SK-N-SH (cell line): ENCODE measurements at regions not wholly inside any gene's neighbourhood (a gene's known extent, or its start where the extent isn't known, plus 50 kb on each side); places are given as distances from the start of the nearest gene placed in this dataset.

Source experiments
- CTCF ChIP-seq: fragments of 200-600 bp; sonication (generic); IDR thresholded peaks from 2 replicates; pipeline ENCODE4 v1.6.1; 2017; ENCODE audit warnings: antibody characterized with exemption, mild to moderate bottlenecking, moderate library complexity
- EP300 ChIP-seq, 2 experiments: IDR thresholded peaks; 2 replicates each; pipeline versions ENCODE4 v1.4.0 to v1.6.1; 2012; ENCODE audit warnings: borderline replicate concordance in 1 of 2, low read depth in 1 of 2, low read length in 1 of 2
- FOXM1 ChIP-seq: IDR thresholded peaks from 2 replicates; pipeline ENCODE4 v1.4.0; 2012; ENCODE audit warnings: low read depth, mild to moderate bottlenecking
- MAX ChIP-seq: IDR thresholded peaks from 2 replicates; pipeline ENCODE4 v1.4.0; 2012; ENCODE audit warnings: low read depth
- MXI1 ChIP-seq: IDR thresholded peaks from 2 replicates; pipeline ENCODE4 v1.6.1; 2012; ENCODE audit warnings: mild to moderate bottlenecking, low read depth, low read length, improper control_type of control experiment
- NFIC ChIP-seq: IDR thresholded peaks from 2 replicates; pipeline ENCODE4 v1.4.0; 2012; ENCODE audit warnings: borderline replicate concordance
- NRF1 ChIP-seq: IDR thresholded peaks from 2 replicates; pipeline ENCODE4 v1.6.1; 2012; ENCODE audit warnings: low read depth, mild to moderate bottlenecking, low read length
- POLR2AphosphoS5 ChIP-seq: IDR thresholded peaks from 2 replicates; pipeline ENCODE4 v1.6.1; 2012; ENCODE audit warnings: low read depth, low read length
- RAD21 ChIP-seq: IDR thresholded peaks from 2 replicates; pipeline ENCODE4 v1.6.1; 2012; ENCODE audit warnings: mild to moderate bottlenecking, low read length
- SIN3A ChIP-seq: IDR thresholded peaks from 2 replicates; pipeline ENCODE4 v1.6.1; 2012; ENCODE audit warnings: low read depth, mild to moderate bottlenecking, low read length, moderate library complexity, borderline replicate concordance
- SMC3 ChIP-seq: IDR thresholded peaks from 2 replicates; pipeline ENCODE4 v1.6.1; 2012; ENCODE audit warnings: low read depth, low read length, improper control_type of control experiment
- TAF1 ChIP-seq: IDR thresholded peaks from 2 replicates; pipeline ENCODE4 v1.6.1; 2012; ENCODE audit warnings: low read depth, mild to moderate bottlenecking, low read length, moderate library complexity, borderline replicate concordance
- YY1 ChIP-seq: IDR thresholded peaks from 2 replicates; pipeline ENCODE4 v1.4.0; 2012; ENCODE audit warnings: low read depth, mild to moderate bottlenecking
- TF ChIP-seq, protein P1 (sequence below): IDR thresholded peaks from 2 replicates; pipeline ENCODE4 v1.4.0; 2012; ENCODE audit warnings: low read depth, borderline replicate concordance

- TF ChIP-seq CTCF (no peak), SIN3A (no peak), YY1 (no peak), NFIC (no peak), MAX (no peak), RAD21 (no peak), EP300 (IDR thresholded peaks at IDR 0.05; ENCODE audit: borderline replicate concordance in 1 of 2, low read depth in 1 of 2, low read length in 1 of 2) (no peak), MXI1 (no peak), FOXM1 (no peak), POLR2AphosphoS5 (no peak), TAF1 (no peak), NRF1 (no peak), SMC3 (no peak)
- TF ChIP-seq, protein P1, sequence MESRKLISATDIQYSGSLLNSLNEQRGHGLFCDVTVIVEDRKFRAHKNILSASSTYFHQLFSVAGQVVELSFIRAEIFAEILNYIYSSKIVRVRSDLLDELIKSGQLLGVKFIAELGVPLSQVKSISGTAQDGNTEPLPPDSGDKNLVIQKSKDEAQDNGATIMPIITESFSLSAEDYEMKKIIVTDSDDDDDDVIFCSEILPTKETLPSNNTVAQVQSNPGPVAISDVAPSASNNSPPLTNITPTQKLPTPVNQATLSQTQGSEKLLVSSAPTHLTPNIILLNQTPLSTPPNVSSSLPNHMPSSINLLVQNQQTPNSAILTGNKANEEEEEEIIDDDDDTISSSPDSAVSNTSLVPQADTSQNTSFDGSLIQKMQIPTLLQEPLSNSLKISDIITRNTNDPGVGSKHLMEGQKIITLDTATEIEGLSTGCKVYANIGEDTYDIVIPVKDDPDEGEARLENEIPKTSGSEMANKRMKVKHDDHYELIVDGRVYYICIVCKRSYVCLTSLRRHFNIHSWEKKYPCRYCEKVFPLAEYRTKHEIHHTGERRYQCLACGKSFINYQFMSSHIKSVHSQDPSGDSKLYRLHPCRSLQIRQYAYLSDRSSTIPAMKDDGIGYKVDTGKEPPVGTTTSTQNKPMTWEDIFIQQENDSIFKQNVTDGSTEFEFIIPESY, result no peak
Measured at GRCh38 chr16:9412031-9412914, 320.8 kb downstream of the HAPSTR1 start.
